ENCODE measurements at regions not wholly inside any gene's neighbourhood (a gene's known extent, or its start where the extent isn't known, plus 50 kb on each side); places are given as distances from the start of the nearest gene placed in this dataset.

DNA sequence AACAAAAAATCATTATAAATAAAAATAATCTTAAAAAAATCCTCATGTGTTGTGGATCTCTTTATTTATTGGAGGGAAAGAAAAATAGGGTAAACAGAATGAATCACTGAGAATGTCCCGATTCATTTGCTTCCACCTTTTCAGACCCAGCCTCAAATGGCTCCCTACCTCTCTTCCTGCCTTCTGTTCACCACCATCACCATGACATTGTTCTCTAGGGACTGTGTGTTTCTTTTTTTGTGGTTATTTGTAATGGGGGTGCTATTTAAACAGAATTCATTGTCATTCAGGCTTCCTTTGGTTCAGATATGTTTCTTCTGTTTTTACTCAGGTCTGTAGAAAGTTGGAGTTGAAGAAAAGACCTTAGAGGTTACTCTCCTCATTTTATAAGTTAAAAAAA is 198.2 kb downstream of the KIF4B start:
- no peak for DNase-seq (ENCODE audit: low spot score)

DNA sequence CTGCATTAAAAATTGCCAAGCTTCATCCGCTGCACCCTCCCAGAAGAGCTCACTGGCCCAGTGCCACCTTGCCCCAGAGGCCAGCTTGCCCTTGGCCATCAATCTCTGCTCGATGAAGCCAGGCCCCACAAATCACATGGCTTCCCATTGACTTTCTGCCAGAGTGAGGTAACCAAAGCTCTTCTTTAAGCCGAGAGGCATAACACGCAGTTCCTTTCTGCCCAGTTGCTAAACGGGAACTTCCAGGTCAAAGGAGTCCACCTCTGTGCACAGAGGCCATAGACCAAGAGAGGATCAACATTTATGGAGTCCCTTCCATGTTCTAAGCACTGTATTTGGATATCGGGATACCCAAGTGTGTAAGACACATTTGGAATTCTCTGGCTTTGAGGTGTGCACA is 208.8 kb downstream of the KIF4B start:
- no peak for DNase-seq (ENCODE audit: low spot score)

DNA sequence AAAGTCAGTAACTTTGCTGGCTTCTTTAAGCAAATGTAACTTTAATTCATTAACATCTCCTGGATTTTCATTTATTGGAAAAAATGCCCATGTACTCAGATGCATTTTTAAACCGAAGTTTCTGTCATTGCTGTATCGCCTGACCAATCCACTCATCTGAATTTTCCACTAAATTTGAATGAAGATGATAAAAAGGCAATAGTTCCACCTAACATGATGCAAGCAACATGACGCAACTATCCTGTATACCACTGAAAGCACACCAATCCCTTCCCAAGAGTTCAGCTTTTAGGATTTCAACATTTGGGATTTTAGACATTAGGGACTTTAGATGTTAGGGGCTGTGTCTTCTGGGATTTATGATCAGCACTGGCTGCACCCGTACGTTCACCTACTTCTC is 215.6 kb downstream of the KIF4B start:
- DNase-seq (ENCODE audit: low spot score) = no peak

DNA sequence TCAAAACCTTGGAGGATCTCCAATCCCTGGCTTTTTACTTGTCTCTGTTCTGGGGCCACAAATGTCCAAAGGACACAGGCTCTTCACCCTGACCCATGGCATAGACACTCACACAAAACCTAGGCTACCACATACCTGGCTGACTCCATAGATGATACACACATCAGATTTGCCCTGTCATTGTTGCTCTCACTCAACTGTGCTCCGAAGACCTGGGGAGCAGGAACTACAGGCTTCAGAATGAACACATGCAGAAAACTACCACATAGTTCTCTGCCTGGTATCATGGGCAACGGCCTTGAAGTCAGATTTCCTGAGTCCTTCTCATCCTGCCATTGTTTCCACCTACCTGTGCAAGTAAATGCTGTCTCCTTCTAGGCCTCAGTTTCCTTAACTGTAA is 226.2 kb downstream of the KIF4B start:
- DNase-seq (ENCODE audit: low spot score) = no peak

DNA sequence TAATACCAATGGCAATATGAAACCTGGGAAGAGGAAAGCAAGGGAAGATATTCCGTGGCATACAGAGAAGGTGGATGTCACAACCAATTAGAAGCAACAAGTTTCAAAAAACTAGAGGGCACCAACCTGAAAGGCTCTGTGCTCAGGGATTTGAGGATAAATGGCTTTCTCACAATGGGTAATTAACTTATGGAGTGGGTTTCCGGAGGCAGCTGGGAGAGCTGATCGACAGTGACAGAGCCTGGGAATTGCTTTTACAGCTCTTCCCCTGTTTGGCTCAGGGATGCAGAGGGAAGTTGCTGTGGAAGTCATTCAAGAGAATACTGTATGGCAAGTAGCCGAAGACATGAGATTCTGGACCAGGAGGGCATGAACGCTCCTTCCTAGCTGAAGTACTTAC is 237.0 kb downstream of the KIF4B start:
- DNase-seq (ENCODE audit: low spot score) = no peak

DNA sequence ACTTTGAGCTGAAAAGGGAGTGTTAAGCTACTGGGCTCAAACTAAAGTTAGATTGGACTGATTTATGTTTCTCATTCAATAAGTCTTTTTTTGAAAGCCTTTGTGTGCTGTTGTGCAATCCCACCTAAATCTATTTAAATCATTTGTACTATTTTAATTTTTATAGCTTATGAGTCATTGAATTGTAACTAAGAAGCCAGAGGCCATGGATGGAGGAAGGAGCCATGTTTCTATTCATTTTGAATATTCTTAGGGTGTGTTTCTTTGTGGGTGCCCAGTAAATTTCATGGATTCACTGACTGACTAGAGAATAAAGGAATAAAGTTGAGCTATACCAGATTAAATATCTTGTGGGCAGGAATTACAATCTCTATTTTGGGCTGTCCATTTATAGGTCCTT is 238.5 kb downstream of the KIF4B start:
- DNase-seq (ENCODE audit: low spot score) = no peak

DNA sequence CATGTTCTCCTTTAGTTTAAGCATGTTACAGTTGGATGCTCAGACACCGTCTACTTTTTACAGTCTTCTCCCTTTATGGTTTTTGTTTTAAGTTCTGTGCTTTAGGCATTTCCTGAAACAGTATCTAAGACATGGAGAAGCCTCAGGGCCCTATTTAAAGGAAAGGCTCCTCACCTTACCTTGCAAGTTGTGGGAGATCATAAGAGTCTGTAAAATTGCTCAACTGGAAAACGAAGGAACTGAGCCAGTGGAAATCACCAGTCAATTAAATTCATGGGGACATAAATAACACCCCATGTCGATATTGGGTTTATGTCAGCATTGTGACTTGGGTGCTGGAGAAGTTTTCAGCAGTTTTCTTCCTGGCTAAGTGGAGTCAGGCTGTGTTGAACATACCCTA is 239.2 kb downstream of the KIF4B start:
- DNase-seq (ENCODE audit: low spot score) = no peak

DNA sequence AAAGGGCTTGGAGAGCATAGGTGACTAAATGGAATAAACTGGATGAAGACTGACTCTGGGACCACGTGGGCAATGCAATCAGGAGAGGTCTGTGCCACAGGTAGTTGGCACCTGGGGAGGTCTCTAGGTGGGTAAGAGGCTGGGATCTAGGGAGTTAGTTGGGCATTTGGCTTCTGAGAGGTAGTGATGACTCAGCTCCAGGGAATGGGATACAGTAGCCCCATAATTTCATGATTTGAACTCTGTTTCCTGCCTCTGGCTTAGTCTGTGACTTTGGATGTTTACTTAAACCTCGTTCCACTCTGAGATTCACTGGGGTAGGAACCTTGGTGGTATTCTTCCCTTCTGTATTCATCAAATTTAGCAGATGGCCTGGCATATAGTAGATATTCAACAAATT is 240.8 kb downstream of the KIF4B start:
- no peak for DNase-seq (ENCODE audit: low spot score)

DNA sequence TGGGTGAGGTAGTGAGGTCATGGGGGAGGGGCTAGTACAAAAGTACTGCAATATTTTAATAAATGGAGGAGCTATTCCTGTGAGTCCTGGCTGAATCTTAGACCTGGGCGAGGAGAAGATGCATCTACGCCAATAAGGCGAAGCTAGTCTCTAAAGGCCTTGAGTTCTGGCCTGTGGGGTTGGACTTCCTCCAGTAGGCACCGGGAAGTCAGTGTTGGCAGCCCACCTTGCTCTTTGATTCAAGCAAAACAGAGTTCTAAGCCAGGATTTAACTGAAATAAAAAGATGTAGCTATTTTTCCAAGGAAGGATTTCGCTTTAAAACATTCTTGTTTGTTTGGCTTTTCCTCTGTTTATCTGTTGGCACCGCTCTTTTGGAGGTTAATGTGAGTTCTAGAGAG is 244.6 kb downstream of the KIF4B start:
- DNase-seq (ENCODE audit: low spot score) = no peak

DNA sequence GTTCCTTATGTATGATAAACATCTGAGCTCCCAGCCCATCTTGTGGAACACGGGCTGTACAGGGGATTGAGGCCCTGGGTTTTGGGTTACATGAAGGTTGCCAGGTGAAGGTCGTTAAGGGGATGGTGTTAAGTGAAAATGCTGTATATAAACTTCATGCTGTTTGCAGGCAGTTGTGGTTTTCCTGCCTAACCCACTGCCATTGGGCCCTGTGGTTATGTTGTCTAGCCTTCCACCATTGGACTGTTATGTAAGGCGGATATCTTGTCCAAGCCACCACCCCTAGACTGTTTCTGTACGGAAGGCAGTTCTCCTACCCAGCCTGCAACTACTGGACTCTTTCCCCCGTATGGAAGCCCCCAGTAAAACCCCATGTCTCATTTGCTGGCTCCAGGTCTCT is 246.1 kb downstream of the KIF4B start:
- DNase-seq (ENCODE audit: low spot score) = no peak

DNA sequence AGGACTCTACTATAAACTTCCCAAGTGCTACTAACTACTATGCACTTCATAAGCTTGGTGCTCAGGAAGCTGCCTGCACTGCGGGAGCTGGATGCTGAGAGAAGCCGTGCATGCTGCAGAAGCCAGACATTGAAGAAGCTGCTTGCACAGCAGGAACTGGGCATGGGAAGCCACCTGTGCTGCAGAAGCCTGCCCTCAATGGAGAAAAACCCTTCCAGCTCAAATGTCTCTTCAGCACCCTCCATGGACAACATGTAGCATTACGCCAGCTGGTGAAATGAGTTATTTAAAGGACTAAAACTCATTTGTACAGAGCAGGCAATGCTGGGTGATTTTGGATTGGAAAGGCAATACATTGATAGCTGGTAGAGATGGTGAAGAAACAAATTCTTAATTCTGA is 247.2 kb downstream of the KIF4B start:
- DNase-seq (ENCODE audit: low spot score) = peak; percentile 44

DNA sequence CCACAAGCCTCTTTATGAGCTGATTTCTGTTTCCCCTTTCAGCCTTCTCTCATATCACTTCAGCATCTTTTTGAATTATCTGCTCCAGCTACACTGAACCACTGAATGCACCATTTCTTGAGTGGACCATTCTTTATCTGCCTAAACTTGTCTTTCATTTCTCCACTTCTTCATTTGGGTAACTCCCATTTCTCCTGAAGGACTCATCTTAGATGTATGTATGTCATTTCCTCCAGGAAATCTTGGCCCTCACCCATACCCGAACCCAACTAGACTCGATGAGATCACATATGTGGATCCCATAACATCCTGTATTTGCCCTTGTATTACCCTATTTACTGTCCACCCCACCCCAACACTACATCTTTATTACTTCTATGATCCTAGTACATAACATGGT is 249.8 kb downstream of the KIF4B start:
- DNase-seq (ENCODE audit: low spot score) = no peak

DNA sequence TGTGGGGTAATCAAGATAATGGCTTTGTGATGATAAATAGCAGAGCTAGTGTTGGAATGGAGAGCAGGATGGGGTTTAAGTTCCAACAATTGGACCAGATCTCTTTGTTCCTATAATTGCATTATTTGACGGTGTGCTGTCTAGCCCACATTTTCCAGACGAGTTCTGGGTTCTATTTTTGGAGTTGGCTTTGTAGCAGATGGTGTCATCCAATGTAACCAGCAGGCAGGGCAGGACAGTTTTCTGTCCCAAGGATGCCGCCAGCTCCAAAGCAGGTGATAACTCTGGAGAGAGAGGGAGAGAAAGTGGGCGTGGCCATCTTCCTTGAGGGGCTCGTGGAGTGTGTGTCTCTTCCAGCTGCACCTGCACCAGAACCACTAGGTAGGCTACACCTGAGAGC is 251.3 kb downstream of the KIF4B start:
- DNase-seq (ENCODE audit: low spot score) = no peak

DNA sequence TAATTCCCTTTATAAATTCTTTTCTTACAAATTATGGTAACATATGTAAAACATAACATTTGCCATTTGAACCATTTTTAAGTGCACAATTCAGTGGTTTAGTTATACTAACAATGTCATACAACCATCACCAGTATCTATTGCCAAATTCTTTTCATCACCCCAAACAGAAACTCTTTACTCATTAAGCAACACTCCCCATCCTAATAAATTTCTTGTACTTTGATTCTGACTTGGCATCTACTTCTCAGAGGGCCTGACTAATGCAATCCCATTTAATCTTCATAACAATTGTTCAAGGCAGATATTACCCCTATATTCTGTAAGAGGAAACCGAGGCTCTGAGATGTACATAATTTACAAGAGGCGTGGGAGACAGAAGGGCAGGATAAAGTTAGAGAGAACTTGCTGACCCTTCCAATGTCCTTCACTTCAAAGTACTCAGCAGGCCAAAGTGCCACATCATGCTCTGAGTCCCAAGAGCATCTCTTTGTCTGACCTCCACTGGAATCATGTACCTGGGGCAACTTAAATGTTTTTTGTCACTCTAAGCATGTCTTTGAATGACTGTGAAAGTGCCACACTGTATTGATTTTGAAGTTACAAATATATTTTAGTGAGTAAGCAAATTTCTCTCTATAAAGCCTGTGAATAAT is 255.3 kb downstream of the KIF4B start:
- no peak for DNase-seq (ENCODE audit: low spot score)

DNA sequence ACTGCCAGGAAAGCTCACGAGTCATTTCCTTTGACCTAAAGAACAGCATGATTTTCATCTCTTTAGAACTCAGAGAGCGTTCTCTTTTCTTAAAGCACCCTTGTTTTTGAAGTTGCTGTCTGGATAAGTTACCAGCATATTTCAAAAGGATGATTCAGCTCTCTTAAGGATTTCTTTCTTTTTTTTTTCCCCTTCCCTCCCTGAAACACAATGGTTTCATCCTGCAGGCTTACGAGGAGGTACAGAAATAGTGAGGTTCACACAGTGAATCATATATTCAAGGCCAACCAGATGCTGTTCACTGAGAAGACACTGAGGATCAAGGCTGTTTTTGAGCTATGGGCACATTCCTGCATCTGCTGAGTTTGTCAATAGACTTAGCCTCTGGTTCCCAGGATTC is 257.2 kb downstream of the KIF4B start:
- no peak for DNase-seq (ENCODE audit: low spot score)

DNA sequence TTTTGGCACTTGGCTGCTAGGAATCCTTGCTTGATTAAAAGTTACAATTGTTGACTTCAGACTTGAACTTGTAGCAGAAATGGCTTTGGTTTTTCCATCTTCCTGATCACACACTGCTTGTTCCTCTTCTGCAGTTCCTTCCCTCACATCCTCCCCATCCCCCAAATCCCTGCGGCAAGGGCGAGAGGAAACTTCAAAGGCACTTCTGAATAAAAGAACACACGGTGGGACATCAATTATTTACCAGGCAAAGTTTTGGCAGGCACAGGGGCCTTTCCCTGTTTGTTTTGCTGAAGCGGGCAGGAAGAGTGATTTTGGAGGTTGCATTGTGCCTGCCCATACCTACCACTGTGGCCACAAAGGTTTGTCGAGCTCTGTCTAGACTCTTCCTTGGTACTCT is 260.9 kb downstream of the KIF4B start:
- DNase-seq (ENCODE audit: low spot score) = no peak

DNA sequence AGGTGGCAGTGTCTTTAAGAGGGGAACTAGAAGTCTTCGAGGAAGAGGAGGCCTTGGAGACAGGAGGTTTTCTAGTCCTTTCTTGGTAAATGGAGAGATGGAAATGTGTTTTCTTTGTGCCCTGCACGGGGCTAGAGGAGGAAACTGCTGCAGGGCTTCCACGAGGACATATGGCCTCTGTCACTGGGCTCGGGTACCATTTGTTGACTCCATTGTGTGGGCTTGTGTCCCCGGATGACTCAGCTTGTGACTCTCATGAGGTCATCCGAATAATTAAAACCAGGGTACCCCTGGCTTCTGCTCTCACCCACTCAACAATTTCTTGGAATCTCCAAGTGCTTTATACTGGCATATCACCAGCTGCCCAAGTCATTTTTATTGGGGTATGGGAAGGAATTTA is 261.7 kb downstream of the KIF4B start:
- no peak for DNase-seq (ENCODE audit: low spot score)

DNA sequence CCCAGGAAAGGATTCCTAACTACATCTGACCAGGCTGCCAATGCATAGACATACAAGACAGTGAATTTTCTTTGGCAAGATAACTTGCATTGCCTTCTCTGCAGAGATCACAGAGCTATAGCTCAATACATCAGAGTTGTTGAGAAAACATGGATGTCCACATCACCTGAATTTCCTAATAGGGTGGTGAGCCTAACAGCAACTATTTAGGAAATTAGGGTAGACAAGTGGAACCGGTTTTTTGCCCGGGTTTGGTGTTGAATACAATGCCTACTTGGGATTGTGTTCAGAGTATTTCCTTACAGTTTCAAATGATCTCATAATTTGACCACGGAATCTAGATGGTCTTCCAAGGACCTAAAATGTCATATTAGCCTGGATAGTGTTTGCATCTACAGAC is 262.7 kb downstream of the KIF4B start:
- DNase-seq (ENCODE audit: low spot score) = no peak

DNA sequence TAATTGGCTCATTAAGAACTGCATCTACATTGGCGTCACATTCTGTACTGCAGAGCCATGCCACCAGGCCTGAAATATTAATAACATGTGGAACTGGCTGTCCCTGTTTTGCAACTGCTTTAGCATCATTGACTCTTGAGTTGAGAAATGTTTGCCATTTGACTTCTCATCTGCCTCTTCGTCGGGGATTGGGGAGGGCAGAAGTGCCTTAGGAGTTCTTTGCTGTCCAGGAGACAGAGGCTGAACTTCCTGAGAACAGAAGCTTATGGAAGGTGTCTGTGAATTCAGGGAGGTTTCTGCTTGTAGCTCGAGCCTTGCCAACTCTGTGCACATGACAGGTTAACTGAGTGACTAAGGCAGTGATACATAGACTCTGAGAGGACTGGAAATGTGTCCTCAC is 265.0 kb downstream of the KIF4B start:
- DNase-seq (ENCODE audit: low spot score) = no peak

DNA sequence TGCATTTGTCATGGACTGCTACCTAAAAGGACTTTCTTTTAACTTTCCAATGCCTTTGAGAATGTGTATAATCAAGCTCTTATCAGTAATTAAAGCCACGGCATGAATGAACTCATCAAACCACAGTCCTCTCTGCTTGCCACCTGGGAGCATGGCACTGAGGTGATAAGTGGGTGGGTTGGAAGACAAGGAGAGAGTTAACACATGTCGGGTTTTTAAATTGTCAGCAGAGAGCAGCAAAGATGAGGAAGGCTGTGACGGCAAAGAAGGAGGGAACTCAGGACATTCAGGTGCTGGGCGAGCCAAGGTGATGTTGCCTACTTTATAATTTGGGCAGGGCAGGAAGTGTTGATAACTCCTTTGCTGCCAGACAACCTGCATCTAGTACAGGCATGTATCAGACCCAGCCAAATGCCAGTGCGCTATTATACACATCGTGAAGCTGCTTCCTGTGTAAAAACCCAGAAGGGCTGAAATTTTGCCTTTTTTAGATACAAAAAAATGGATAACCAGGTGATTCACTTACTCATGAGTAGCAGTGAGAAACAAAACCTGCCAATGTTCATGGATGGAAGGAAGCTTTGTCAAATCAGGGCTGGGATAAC is 269.1 kb downstream of the KIF4B start:
- no peak for DNase-seq (ENCODE audit: low spot score)

DNA sequence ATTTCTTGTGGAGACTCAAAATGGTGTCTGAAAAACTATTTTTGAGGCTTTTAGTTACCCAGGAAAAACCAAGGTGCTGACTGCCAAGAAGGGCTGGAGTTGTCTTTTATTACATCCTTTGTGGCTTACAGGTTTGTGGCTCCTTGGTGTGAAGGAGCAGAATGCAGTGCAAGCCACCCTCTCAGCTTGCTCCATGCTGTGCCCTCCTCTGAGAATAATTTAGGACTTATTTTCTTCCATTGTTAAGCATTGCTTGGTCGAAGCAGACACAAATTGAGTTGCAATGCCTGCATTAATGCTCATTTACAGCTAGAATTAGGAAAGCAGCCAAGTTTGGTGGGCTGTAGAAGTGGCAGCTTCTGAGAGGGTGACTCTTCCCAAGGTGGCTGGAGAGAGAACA is 272.2 kb downstream of the KIF4B start:
- no peak for DNase-seq (ENCODE audit: low spot score)

DNA sequence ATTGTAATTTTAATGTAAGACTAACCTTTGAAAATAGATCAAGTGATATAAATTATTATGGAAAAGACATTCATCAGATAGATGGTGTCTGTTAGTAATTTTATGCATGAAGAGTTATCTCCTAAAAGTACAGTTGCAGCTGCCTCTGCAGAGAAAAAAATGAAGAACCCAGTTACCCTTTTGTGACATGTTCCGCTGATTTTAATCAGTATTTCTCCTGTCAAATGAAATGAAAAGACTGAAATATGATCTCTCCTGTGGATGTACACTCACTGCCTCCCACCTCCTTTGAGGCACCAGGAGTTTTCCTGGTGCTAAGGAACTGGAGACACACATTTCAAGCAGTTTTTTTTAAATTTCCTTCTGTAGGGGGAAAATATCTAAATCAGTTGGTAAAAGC is 277.4 kb downstream of the KIF4B start:
- DNase-seq (ENCODE audit: low spot score) = no peak

DNA sequence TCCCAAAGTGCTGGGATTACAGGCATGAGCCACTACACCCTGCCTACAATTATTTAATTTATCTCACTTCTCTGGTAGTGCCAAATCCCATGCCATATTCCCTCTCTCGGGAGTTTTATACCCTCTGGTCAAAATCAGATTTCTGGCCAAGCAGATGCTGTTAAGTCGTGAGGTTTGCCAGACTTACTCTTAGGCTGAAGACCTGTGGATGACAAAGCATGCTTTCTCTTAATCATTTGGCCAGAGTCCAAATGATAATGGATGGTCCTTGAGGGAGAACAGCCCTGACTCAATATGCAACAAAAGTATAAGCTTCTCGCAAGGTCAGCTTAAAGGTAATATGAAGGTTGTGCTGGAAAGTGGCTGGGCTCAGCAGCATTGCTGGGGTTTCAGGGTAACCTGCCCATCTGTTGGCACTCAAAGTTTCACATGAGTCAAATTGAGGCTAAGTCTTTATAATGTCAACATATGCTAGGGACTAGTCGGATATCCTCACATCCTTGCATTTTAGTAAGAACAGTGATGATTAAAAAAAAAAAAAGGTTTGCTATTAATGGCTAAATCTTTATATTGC is 280.1 kb downstream of the KIF4B start:
- no peak for DNase-seq (ENCODE audit: low spot score)

DNA sequence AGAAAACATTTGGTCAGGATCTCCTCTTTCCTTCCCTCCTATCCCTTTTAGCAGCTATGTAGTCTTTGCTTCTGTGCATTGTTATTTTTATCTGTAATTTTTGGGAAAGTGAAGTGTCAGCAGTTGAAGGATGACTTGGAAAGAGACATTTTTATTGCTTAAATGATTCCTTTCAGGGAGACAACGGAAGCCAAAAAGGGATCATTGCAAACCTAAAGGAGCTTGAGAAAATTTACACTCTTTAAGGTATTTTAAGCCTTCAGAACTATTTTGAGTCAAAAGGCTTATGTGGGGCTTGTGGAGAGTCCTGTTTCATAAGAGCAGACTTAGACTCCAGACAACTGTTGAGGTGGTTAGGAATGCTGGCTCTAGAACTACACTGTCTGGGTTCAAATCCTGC is 281.6 kb downstream of the KIF4B start:
- DNase-seq (ENCODE audit: low spot score) = no peak
